ENCODE measurements at regions not wholly inside any gene's neighbourhood (a gene's known extent, or its start where the extent isn't known, plus 50 kb on each side); places are given as distances from the start of the nearest gene placed in this dataset.

- TF ChIP-seq BHLHE40 (IDR thresholded peaks at IDR 0.05; ENCODE audit: low read depth, low read length) = no peak
- TF ChIP-seq MYC (IDR thresholded peaks at IDR 0.05; ENCODE audit: borderline replicate concordance, low read length) = no peak
- TF ChIP-seq EP300 (IDR thresholded peaks at IDR 0.05) = no peak
- TF ChIP-seq, protein P1, sequence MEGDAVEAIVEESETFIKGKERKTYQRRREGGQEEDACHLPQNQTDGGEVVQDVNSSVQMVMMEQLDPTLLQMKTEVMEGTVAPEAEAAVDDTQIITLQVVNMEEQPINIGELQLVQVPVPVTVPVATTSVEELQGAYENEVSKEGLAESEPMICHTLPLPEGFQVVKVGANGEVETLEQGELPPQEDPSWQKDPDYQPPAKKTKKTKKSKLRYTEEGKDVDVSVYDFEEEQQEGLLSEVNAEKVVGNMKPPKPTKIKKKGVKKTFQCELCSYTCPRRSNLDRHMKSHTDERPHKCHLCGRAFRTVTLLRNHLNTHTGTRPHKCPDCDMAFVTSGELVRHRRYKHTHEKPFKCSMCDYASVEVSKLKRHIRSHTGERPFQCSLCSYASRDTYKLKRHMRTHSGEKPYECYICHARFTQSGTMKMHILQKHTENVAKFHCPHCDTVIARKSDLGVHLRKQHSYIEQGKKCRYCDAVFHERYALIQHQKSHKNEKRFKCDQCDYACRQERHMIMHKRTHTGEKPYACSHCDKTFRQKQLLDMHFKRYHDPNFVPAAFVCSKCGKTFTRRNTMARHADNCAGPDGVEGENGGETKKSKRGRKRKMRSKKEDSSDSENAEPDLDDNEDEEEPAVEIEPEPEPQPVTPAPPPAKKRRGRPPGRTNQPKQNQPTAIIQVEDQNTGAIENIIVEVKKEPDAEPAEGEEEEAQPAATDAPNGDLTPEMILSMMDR (IDR thresholded peaks at IDR 0.05) = no peak
- no peak for TF ChIP-seq ZFP36 (IDR thresholded peaks at IDR 0.05; ENCODE audit: borderline replicate concordance, partially characterized antibody)
- no peak for TF ChIP-seq POLR2A (IDR thresholded peaks at IDR 0.05; ENCODE audit: low read length)
- TF ChIP-seq HOXA7 (CRISPR knock-in tag; IDR thresholded peaks at IDR 0.05) = no peak
- TF ChIP-seq RCOR1 (IDR thresholded peaks at IDR 0.05; ENCODE audit: low read depth, low read length) = no peak
- no peak for TF ChIP-seq E2F6 (IDR thresholded peaks at IDR 0.05; ENCODE audit: borderline replicate concordance, low read depth)
- no peak for TF ChIP-seq RNF2 (IDR thresholded peaks at IDR 0.05; ENCODE audit: borderline replicate concordance, low read depth)
These were observed 79.9 kb upstream of the CHRM3 start for GRCh38 chr1:239306426-239306825.
